Vagina (tissue), 2 donors: ENCODE measurements at regions not wholly inside any gene's neighbourhood (a gene's known extent, or its start where the extent isn't known, plus 50 kb on each side); places are given as distances from the start of the nearest gene placed in this dataset.

Experiments
- DNase-seq, 2 donors: peaks; one replicate each; pipeline ENCODE4 v3.0.0-alpha.2; 2017; ENCODE audit errors: extremely low spot score in 2 of 2
- H3K27ac ChIP-seq: fragments of 200-600 bp; sonication (generic); one replicate; pipeline ENCODE4 v1.5.1; 2019
- H3K27me3 ChIP-seq: fragments of 200-600 bp; sonication (generic); one replicate; pipeline ENCODE4 v1.5.1; 2019
- H3K36me3 ChIP-seq, 2 donors: fragments of 200-600 bp; sonication (generic); one replicate each; pipeline ENCODE4 v1.5.1; 2017 to 2019
- H3K4me1 ChIP-seq: fragments of 200-600 bp; sonication (generic); one replicate; pipeline ENCODE4 v1.5.1; 2019
- H3K4me3 ChIP-seq, 2 donors: fragments of 200-600 bp; sonication (generic); 1 replicate in 1 of 2; 2 replicates in 1 of 2; pipeline ENCODE4 v1.5.1; 2016 to 2019
- H3K9me3 ChIP-seq: fragments of 200-600 bp; sonication (generic); one replicate; pipeline ENCODE4 v1.5.1; 2019
- CTCF ChIP-seq, 3 experiments: fragments of 450-650 bp in 2 of 3; fragments of 200-600 bp in 1 of 3; sonication (generic) in 1 of 3; IDR thresholded peaks; one replicate each; pipeline ENCODE4 v1.5.1; 2017 to 2019; ENCODE audit warnings: antibody characterized with exemption in 3 of 3, mild to moderate bottlenecking in 2 of 3, moderate library complexity in 2 of 3
- POLR2A ChIP-seq, 2 donors: fragments of 450-650 bp; IDR thresholded peaks; one replicate each; pipeline ENCODE4 v1.6.1; 2017; ENCODE audit warnings: antibody characterized with exemption in 2 of 2, mild to moderate bottlenecking in 2 of 2, moderate library complexity in 2 of 2
- POLR2AphosphoS5 ChIP-seq, 2 donors: sonication (generic); formaldehyde crosslinking; IDR thresholded peaks; one replicate each; pipeline ENCODE4 v1.9.0; 2017; ENCODE audit warnings: antibody characterized with exemption in 2 of 2, mild to moderate bottlenecking in 2 of 2, low read depth in 1 of 2; ENCODE audit not compliant: insufficient read depth in 1 of 2
- intact Hi-C: fragments of 100-400 bp; cut with DNase I; formaldehyde crosslinking; loops from one replicate; pipeline ENCODE4 v1.15.1; 2023

DNA sequence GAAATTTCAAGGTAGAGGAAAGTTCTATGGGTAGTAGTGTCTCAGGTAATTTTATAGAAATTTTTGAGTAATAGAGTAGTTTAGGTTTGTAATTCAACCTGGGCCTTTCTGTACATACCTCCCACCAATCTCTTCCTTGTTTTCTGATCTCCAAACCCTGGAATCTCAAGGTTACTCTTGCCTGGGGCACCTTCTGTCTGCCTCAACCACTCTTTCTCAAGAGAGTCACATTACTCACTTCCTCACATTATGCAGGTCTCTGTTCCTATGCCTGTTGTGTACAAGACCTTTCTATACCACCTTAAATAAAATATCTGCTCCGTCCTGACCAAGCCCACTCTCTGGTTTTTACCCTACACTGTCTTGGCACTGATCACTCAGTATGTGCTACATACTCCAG, 412.6 kb upstream of the CTNND2 start:
- Histone ChIP-seq H3K27ac (no peak overlapping the region), H3K27me3 (no peaks in the 10 kb centered on the region), H3K36me3 (no peaks in the 10 kb centered on the region), H3K4me1 (no peaks in the 10 kb centered on the region), H3K9me3 (no peaks in the 10 kb centered on the region), H3K4me3 (no peak overlapping the region)
- DNase-seq: no peak
- intact Hi-C loops: no loop called here
- no peak for TF ChIP-seq CTCF (IDR thresholded peaks at IDR 0.05)
- TF ChIP-seq POLR2A (IDR thresholded peaks at IDR 0.05): no peak
- no peak for TF ChIP-seq POLR2AphosphoS5 (IDR thresholded peaks at IDR 0.05; ENCODE audit: insufficient read depth in 1 of 2, low read depth in 1 of 2)

GRCh38 chr5:12315461-12315860, 411.2 kb upstream of the CTNND2 start:
- Histone ChIP-seq H3K27ac (no peak overlapping the region), H3K9me3 (no peaks in the 10 kb centered on the region), H3K27me3 (no peaks in the 10 kb centered on the region), H3K4me1 (no peaks in the 10 kb centered on the region), H3K36me3 (no peaks in the 10 kb centered on the region), H3K4me3 (no peak overlapping the region)
- DNase-seq: no peak
- intact Hi-C loops: no loop called here
- TF ChIP-seq POLR2A (IDR thresholded peaks at IDR 0.05) (no peak), CTCF (IDR thresholded peaks at IDR 0.05) (no peak), POLR2AphosphoS5 (IDR thresholded peaks at IDR 0.05; ENCODE audit: insufficient read depth in 1 of 2, low read depth in 1 of 2) (no peak)

DNA sequence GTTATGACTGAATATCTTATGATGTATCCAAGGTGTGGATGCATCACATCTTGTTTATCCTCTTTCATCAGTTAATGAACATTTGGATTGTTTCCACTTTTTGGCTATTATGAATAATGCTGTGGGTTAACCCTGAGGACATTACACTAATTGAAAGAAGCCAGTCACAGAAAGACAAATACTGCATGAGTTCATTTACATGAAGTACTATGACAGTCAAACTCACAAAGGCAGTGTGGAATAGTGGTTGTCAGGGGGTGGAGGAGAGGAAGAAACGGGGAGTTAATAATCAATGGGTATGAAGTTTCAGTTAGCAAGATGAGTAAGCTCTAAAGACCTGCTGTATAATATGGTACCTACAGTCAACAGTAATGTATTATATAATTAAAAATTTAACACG, 409.4 kb upstream of the CTNND2 start:
- intact Hi-C loops: no loop called here
- H3K4me1 ChIP-seq: no peaks in the 10 kb centered on the region
- no peak for DNase-seq
- H3K27me3 ChIP-seq: no peaks in the 10 kb centered on the region
- no peaks in the 10 kb centered on the region for H3K9me3 ChIP-seq
- no peak overlapping the region for H3K27ac ChIP-seq
- no peaks in the 10 kb centered on the region for H3K36me3 ChIP-seq
- H3K4me3 ChIP-seq: no peak overlapping the region
- TF ChIP-seq CTCF (IDR thresholded peaks at IDR 0.05) (no peak), POLR2AphosphoS5 (IDR thresholded peaks at IDR 0.05; ENCODE audit: insufficient read depth in 1 of 2, low read depth in 1 of 2) (no peak), POLR2A (IDR thresholded peaks at IDR 0.05) (no peak)

DNA sequence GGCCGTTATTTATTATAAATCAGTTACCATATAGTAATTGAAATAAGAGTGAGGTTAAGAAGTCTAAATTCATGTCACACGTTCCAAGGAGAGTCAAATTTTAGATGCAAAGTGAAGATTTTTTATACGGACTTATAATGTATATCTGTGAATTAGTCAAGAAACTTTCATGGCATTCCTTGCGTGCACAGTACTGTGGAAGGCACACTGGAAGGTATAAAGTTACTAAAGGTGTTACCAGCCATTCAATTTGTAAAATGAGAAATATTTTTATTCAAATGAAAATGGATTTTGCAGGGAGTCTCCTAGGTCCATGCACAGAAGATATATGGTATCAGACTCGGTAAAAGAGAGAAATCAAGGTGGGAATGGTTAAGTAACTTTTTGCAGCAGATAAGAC, 408.1 kb upstream of the CTNND2 start:
- H3K36me3 ChIP-seq: no peaks in the 10 kb centered on the region
- no peak overlapping the region for H3K4me3 ChIP-seq
- no peaks in the 10 kb centered on the region for H3K27me3 ChIP-seq
- H3K9me3 ChIP-seq: no peaks in the 10 kb centered on the region
- no peaks in the 10 kb centered on the region for H3K4me1 ChIP-seq
- intact Hi-C loops: no loop called here
- TF ChIP-seq POLR2A (IDR thresholded peaks at IDR 0.05) (no peak), CTCF (IDR thresholded peaks at IDR 0.05) (no peak), POLR2AphosphoS5 (IDR thresholded peaks at IDR 0.05; ENCODE audit: insufficient read depth in 1 of 2, low read depth in 1 of 2) (no peak)
- no peak for DNase-seq
- no peak overlapping the region for H3K27ac ChIP-seq

DNA sequence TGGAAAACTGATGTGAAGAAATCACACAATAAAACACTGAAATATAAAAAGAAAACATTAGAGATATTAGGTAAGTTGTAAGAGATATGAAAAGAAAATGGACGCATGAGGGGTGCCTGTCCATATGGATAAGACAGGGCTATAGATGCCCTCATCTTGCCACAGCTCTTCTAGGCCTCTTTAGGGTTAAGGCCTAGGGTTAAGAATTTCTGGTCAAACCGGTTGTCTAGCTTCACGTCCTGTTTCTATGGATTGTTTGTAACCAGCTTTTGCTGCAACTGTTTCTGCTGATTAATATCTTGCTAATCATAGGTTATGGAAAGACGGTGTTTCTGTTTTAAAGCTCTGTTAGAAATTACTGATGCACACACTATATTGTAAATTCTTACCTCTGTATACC, 389.9 kb upstream of the CTNND2 start:
- DNase-seq: no peak
- Histone ChIP-seq H3K27me3 (no peaks in the 10 kb centered on the region), H3K4me1 (no peaks in the 10 kb centered on the region), H3K9me3 (no peaks in the 10 kb centered on the region), H3K27ac (no peak overlapping the region), H3K36me3 (no peaks in the 10 kb centered on the region), H3K4me3 (no peak overlapping the region)
- intact Hi-C loops: no loop called here
- TF ChIP-seq POLR2A (IDR thresholded peaks at IDR 0.05): no peak
- no peak for TF ChIP-seq POLR2AphosphoS5 (IDR thresholded peaks at IDR 0.05; ENCODE audit: insufficient read depth in 1 of 2, low read depth in 1 of 2)
- no peak for TF ChIP-seq CTCF (IDR thresholded peaks at IDR 0.05)
